ENCODE measurements at regions not wholly inside any gene's neighbourhood (a gene's known extent, or its start where the extent isn't known, plus 50 kb on each side); places are given as distances from the start of the nearest gene placed in this dataset.

GRCh38 chr18:45163871-45164270 lies 451.4 kb upstream of the SLC14A2 start:
- TF ChIP-seq ZFX (IDR thresholded peaks at IDR 0.05; ENCODE audit: borderline replicate concordance) = no peak
- TF ChIP-seq CTCF (IDR thresholded peaks at IDR 0.05) = no peak

GRCh38 chr18:45164551-45164950 lies 450.7 kb upstream of the SLC14A2 start:
- no peak for TF ChIP-seq CTCF (IDR thresholded peaks at IDR 0.05)
- TF ChIP-seq ZFX (IDR thresholded peaks at IDR 0.05; ENCODE audit: borderline replicate concordance) = no peak
- no peak overlapping the region for H3K27ac ChIP-seq

More at GRCh38 chr18:45163871-45164270, 451.4 kb upstream of the SLC14A2 start:
- H3K27ac ChIP-seq = no peak overlapping the region

- TF ChIP-seq CTCF (IDR thresholded peaks at IDR 0.05) (no peak), ZFX (IDR thresholded peaks at IDR 0.05; ENCODE audit: borderline replicate concordance) (no peak)
- no peak overlapping the region for H3K27ac ChIP-seq
Measured at GRCh38 chr18:45165176-45165713, 450.0 kb upstream of the SLC14A2 start.

GRCh38 chr18:45165871-45166270 lies 449.4 kb upstream of the SLC14A2 start:
- H3K27ac ChIP-seq = no peak overlapping the region
- TF ChIP-seq ZFX (IDR thresholded peaks at IDR 0.05; ENCODE audit: borderline replicate concordance) (no peak), CTCF (IDR thresholded peaks at IDR 0.05) (no peak)

GRCh38 chr18:45166341-45166835 lies 448.9 kb upstream of the SLC14A2 start:
- TF ChIP-seq CTCF (IDR thresholded peaks at IDR 0.05) (no peak), ZFX (IDR thresholded peaks at IDR 0.05; ENCODE audit: borderline replicate concordance) (no peak)
- H3K27ac ChIP-seq = no peak overlapping the region

- H3K27ac ChIP-seq = no peak overlapping the region
- TF ChIP-seq ZFX (IDR thresholded peaks at IDR 0.05; ENCODE audit: borderline replicate concordance) = no peak
- no peak for TF ChIP-seq CTCF (IDR thresholded peaks at IDR 0.05)
Measured at GRCh38 chr18:45166836-45167551, 448.3 kb upstream of the SLC14A2 start.

- H3K27ac ChIP-seq = no peak overlapping the region
- no peak for TF ChIP-seq ZFX (IDR thresholded peaks at IDR 0.05; ENCODE audit: borderline replicate concordance)
- no peak for TF ChIP-seq CTCF (IDR thresholded peaks at IDR 0.05)
Measured at GRCh38 chr18:45167631-45168280, 447.5 kb upstream of the SLC14A2 start.

Measured in 22Rv1 (cell line).